ENCODE measurements at regions not wholly inside any gene's neighbourhood (a gene's known extent, or its start where the extent isn't known, plus 50 kb on each side); places are given as distances from the start of the nearest gene placed in this dataset.

GRCh38 chr15:39208187-39208586, 372.7 kb upstream of the THBS1 start:
- H3K4me1 Mint-ChIP-seq (ENCODE audit: low read depth), result peaks cover 10% of the 10 kb centered on the region
- DNase-seq (ENCODE audit: low spot score, unreplicated experiment), result no peak
- TF ChIP-seq CTCF (IDR thresholded peaks at IDR 0.05; ENCODE audit: unreplicated experiment), result no peak
- H3K27me3 Mint-ChIP-seq, result no peaks in the 10 kb centered on the region
- no peaks in the 10 kb centered on the region for H3K36me3 Mint-ChIP-seq (ENCODE audit: insufficient read depth)
- peaks cover 8% of the 10 kb centered on the region for H3K9me3 Mint-ChIP-seq (ENCODE audit: low read depth)
- H3K27ac Mint-ChIP-seq, result no peak overlapping the region
- no peak overlapping the region for H3K4me3 Mint-ChIP-seq (ENCODE audit: low read depth)

GRCh38 chr15:39209548-39210211, 371.2 kb upstream of the THBS1 start:
- H3K4me1 Mint-ChIP-seq (ENCODE audit: low read depth), result peaks cover 16% of the 10 kb centered on the region
- H3K9me3 Mint-ChIP-seq (ENCODE audit: low read depth), result peaks cover 8% of the 10 kb centered on the region
- no peak overlapping the region for H3K4me3 Mint-ChIP-seq (ENCODE audit: low read depth)
- no peaks in the 10 kb centered on the region for H3K27me3 Mint-ChIP-seq
- TF ChIP-seq CTCF (IDR thresholded peaks at IDR 0.05; ENCODE audit: unreplicated experiment), result no peak
- H3K36me3 Mint-ChIP-seq (ENCODE audit: insufficient read depth), result no peaks in the 10 kb centered on the region
- H3K27ac Mint-ChIP-seq, result no peak overlapping the region
- no peak for DNase-seq (ENCODE audit: low spot score, unreplicated experiment)

GRCh38 chr15:39211108-39211979, 369.5 kb upstream of the THBS1 start:
- Mint-ChIP-seq H3K27ac (no peak overlapping the region), H3K9me3 (ENCODE audit: low read depth) (peaks cover 8% of the 10 kb centered on the region), H3K4me3 (ENCODE audit: low read depth) (no peak overlapping the region), H3K36me3 (ENCODE audit: insufficient read depth) (no peaks in the 10 kb centered on the region), H3K27me3 (no peaks in the 10 kb centered on the region), H3K4me1 (ENCODE audit: low read depth) (peaks cover 16% of the 10 kb centered on the region)
- TF ChIP-seq CTCF (IDR thresholded peaks at IDR 0.05; ENCODE audit: unreplicated experiment), result no peak
- DNase-seq (ENCODE audit: low spot score, unreplicated experiment), result no peak

GRCh38 chr15:39213385-39213840, 367.5 kb upstream of the THBS1 start:
- Mint-ChIP-seq H3K9me3 (ENCODE audit: low read depth) (peaks cover 17% of the 10 kb centered on the region), H3K27me3 (no peaks in the 10 kb centered on the region), H3K36me3 (ENCODE audit: insufficient read depth) (no peaks in the 10 kb centered on the region), H3K4me3 (ENCODE audit: low read depth) (no peak overlapping the region), H3K4me1 (ENCODE audit: low read depth) (peaks cover 16% of the 10 kb centered on the region), H3K27ac (peak overlapping the region; percentile 97)
- TF ChIP-seq CTCF (IDR thresholded peaks at IDR 0.05; ENCODE audit: unreplicated experiment), result no peak
- peak; percentile 31 for DNase-seq (ENCODE audit: low spot score, unreplicated experiment)

GRCh38 chr15:39215015-39215414, 365.9 kb upstream of the THBS1 start:
- H3K27ac Mint-ChIP-seq, result peak overlapping the region; percentile 68
- peaks cover 21% of the 10 kb centered on the region for H3K9me3 Mint-ChIP-seq (ENCODE audit: low read depth)
- no peak for TF ChIP-seq CTCF (IDR thresholded peaks at IDR 0.05; ENCODE audit: unreplicated experiment)
- peaks cover 22% of the 10 kb centered on the region for H3K4me1 Mint-ChIP-seq (ENCODE audit: low read depth)
- no peaks in the 10 kb centered on the region for H3K36me3 Mint-ChIP-seq (ENCODE audit: insufficient read depth)
- H3K27me3 Mint-ChIP-seq, result no peaks in the 10 kb centered on the region
- no peak overlapping the region for H3K4me3 Mint-ChIP-seq (ENCODE audit: low read depth)
- DNase-seq (ENCODE audit: low spot score, unreplicated experiment), result no peak

All from progenitor cell of endocrine pancreas (in vitro differentiated cells).